Breast epithelium (tissue), 3 donors: ENCODE measurements at regions not wholly inside any gene's neighbourhood (a gene's known extent, or its start where the extent isn't known, plus 50 kb on each side); places are given as distances from the start of the nearest gene placed in this dataset.

Experiments
- POLR2A ChIP-seq: fragments of 450-650 bp; IDR thresholded peaks from one replicate; pipeline ENCODE4 v1.6.1; 2016; ENCODE audit warnings: antibody characterized with exemption, mild to moderate bottlenecking, moderate library complexity
- POLR2AphosphoS5 ChIP-seq, 3 donors: sonication (generic); formaldehyde crosslinking; IDR thresholded peaks; one replicate each; pipeline ENCODE4 v1.6.1; 2017; ENCODE audit warnings: antibody characterized with exemption in 3 of 3
- TF ChIP-seq, protein P1 (sequence below), 3 donors: fragments of 450-650 bp; IDR thresholded peaks; one replicate each; pipeline ENCODE4 v1.5.1; 2016 to 2017; ENCODE audit warnings: antibody characterized with exemption in 3 of 3, mild to moderate bottlenecking in 3 of 3, moderate library complexity in 3 of 3

GRCh38 chr12:131313635-131314034, 359.9 kb downstream of the ADGRD1 start:
- TF ChIP-seq, protein P1, sequence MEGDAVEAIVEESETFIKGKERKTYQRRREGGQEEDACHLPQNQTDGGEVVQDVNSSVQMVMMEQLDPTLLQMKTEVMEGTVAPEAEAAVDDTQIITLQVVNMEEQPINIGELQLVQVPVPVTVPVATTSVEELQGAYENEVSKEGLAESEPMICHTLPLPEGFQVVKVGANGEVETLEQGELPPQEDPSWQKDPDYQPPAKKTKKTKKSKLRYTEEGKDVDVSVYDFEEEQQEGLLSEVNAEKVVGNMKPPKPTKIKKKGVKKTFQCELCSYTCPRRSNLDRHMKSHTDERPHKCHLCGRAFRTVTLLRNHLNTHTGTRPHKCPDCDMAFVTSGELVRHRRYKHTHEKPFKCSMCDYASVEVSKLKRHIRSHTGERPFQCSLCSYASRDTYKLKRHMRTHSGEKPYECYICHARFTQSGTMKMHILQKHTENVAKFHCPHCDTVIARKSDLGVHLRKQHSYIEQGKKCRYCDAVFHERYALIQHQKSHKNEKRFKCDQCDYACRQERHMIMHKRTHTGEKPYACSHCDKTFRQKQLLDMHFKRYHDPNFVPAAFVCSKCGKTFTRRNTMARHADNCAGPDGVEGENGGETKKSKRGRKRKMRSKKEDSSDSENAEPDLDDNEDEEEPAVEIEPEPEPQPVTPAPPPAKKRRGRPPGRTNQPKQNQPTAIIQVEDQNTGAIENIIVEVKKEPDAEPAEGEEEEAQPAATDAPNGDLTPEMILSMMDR (IDR thresholded peaks at IDR 0.05), result no peak
- TF ChIP-seq POLR2A (no peak), POLR2AphosphoS5 (IDR thresholded peaks at IDR 0.05) (no peak)
